Stimulated activated CD4-positive, alpha-beta T cell treated with anti-CD3 and anti-CD28 coated beads, Interleukin-2, amount 100 ng/mL, for 4 hours (primary cell): ENCODE measurements at regions not wholly inside any gene's neighbourhood (a gene's known extent, or its start where the extent isn't known, plus 50 kb on each side); places are given as distances from the start of the nearest gene placed in this dataset.

Experiments used
- DNase-seq: peaks from one replicate; pipeline ENCODE4 v3.0.0-alpha.2; 2020; ENCODE audit warnings: low read depth

- no peak for DNase-seq
Observed at GRCh38 chr2:3100386-3100785, 277.2 kb downstream of the EIPR1 start.

GRCh38 chr2:3099860-3100234, 277.8 kb downstream of the EIPR1 start:
- DNase-seq, result no peak

- DNase-seq, result no peak
Observed at GRCh38 chr2:3099145-3099859, 278.3 kb downstream of the EIPR1 start.

- DNase-seq, result no peak
Observed at GRCh38 chr2:3098231-3098630, 279.4 kb downstream of the EIPR1 start.

- no peak for DNase-seq
Observed at GRCh38 chr2:3097804-3098203, 279.8 kb downstream of the EIPR1 start.

- no peak for DNase-seq
Observed at GRCh38 chr2:3094999-3095958, 282.3 kb downstream of the EIPR1 start.

GRCh38 chr2:3094318-3094717, 283.3 kb downstream of the EIPR1 start:
- DNase-seq, result no peak

- no peak for DNase-seq
Observed at GRCh38 chr2:3091696-3092095, 285.9 kb downstream of the EIPR1 start.

GRCh38 chr2:3082705-3083104, 294.9 kb downstream of the EIPR1 start:
- no peak for DNase-seq

- no peak for DNase-seq
Observed at GRCh38 chr2:3079959-3080948, 297.4 kb downstream of the EIPR1 start.

GRCh38 chr2:3079466-3079865, 298.2 kb downstream of the EIPR1 start:
- no peak for DNase-seq

- DNase-seq, result no peak
Observed at GRCh38 chr2:3078684-3079083, 298.9 kb downstream of the EIPR1 start.

- no peak for DNase-seq
Observed at GRCh38 chr2:3076848-3077642, 300.6 kb downstream of the EIPR1 start.

GRCh38 chr2:3075991-3076340, 301.7 kb downstream of the EIPR1 start:
- DNase-seq, result no peak

- no peak for DNase-seq
Observed at GRCh38 chr2:3075316-3075990, 302.2 kb downstream of the EIPR1 start.

- no peak for DNase-seq
Observed at GRCh38 chr2:3073704-3074103, 303.9 kb downstream of the EIPR1 start.

GRCh38 chr2:3073041-3073595, 304.5 kb downstream of the EIPR1 start:
- DNase-seq, result no peak

GRCh38 chr2:3071685-3072263, 305.8 kb downstream of the EIPR1 start:
- no peak for DNase-seq

- DNase-seq, result no peak
Observed at GRCh38 chr2:3066831-3067230, 310.8 kb downstream of the EIPR1 start.

- no peak for DNase-seq
Observed at GRCh38 chr2:3065928-3066327, 311.7 kb downstream of the EIPR1 start.
